Transverse colon (tissue), 4 donors: ENCODE measurements at regions not wholly inside any gene's neighbourhood (a gene's known extent, or its start where the extent isn't known, plus 50 kb on each side); places are given as distances from the start of the nearest gene placed in this dataset.

Experiments used
- EP300 ChIP-seq: sonication (generic); formaldehyde crosslinking; IDR thresholded peaks from one replicate; pipeline ENCODE4 v1.6.1; 2017; ENCODE audit warnings: antibody characterized with exemption, low read depth
- POLR2A ChIP-seq: fragments of 450-650 bp; IDR thresholded peaks from one replicate; pipeline ENCODE4 v1.6.1; 2016; ENCODE audit warnings: antibody characterized with exemption, mild to moderate bottlenecking, moderate library complexity
- POLR2AphosphoS5 ChIP-seq, 3 donors: sonication (generic); formaldehyde crosslinking; IDR thresholded peaks; one replicate each; pipeline ENCODE4 v1.6.1; 2016; ENCODE audit warnings: antibody characterized with exemption in 3 of 3
- TF ChIP-seq, protein P1 (sequence below), 5 experiments: fragments of 200-600 bp in 3 of 5; fragments of 450-650 bp in 2 of 5; sonication (generic) in 3 of 5; IDR thresholded peaks; 1 replicate in 2 of 5; 2 replicates in 3 of 5; pipeline ENCODE4 v1.5.1; 2016 to 2017; ENCODE audit warnings: antibody characterized with exemption in 5 of 5, inconsistent platforms in 3 of 5, mild to moderate bottlenecking in 2 of 5, moderate library complexity in 1 of 5

DNA sequence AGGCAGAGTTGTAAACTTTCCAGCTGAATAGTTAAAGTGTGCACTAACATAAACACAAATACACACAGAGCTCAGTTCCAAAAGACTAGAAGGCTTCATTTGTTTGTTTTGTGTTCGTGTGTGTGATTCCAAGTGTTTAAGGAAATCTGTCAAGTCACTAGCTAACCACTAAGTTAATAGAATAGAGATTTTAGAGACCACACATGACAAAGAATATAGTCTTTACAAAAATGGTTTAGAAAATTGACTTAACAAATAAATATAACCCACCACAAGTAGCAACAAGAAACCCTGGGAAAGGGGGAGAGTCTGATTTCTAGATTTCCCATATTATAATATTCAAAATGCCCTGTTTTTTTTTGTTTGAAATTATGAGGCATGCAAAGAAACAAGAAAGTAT, 209.4 kb downstream of the FZD1 start:
- TF ChIP-seq, protein P1, sequence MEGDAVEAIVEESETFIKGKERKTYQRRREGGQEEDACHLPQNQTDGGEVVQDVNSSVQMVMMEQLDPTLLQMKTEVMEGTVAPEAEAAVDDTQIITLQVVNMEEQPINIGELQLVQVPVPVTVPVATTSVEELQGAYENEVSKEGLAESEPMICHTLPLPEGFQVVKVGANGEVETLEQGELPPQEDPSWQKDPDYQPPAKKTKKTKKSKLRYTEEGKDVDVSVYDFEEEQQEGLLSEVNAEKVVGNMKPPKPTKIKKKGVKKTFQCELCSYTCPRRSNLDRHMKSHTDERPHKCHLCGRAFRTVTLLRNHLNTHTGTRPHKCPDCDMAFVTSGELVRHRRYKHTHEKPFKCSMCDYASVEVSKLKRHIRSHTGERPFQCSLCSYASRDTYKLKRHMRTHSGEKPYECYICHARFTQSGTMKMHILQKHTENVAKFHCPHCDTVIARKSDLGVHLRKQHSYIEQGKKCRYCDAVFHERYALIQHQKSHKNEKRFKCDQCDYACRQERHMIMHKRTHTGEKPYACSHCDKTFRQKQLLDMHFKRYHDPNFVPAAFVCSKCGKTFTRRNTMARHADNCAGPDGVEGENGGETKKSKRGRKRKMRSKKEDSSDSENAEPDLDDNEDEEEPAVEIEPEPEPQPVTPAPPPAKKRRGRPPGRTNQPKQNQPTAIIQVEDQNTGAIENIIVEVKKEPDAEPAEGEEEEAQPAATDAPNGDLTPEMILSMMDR (IDR thresholded peaks at IDR 0.05), result no peak
- TF ChIP-seq POLR2A (no peak), POLR2AphosphoS5 (IDR thresholded peaks at IDR 0.05) (no peak), EP300 (no peak)
